ENCODE measurements at regions not wholly inside any gene's neighbourhood (a gene's known extent, or its start where the extent isn't known, plus 50 kb on each side); places are given as distances from the start of the nearest gene placed in this dataset.

GRCh38 chr4:11901089-11901488 is 472.4 kb upstream of the HS3ST1 start:
- Mint-ChIP-seq H3K4me1 (ENCODE audit: low read depth) (no peaks in the 10 kb centered on the region), H3K4me3 (no peak overlapping the region)
- no peak for DNase-seq

GRCh38 chr4:11900359-11900758 is 471.7 kb upstream of the HS3ST1 start:
- H3K4me3 Mint-ChIP-seq = no peak overlapping the region
- no peak for DNase-seq

More at GRCh38 chr4:11901089-11901488, 472.4 kb upstream of the HS3ST1 start:
- Mint-ChIP-seq H3K27ac (no peak overlapping the region), H3K27me3 (ENCODE audit: insufficient read depth) (no peaks in the 10 kb centered on the region; the same call in 1 of the 2 replicates), H3K36me3 (ENCODE audit: low read depth) (no peaks in the 10 kb centered on the region; the same call in 1 of the 2 replicates), H3K9me3 (peaks cover 61% of the 10 kb centered on the region)
- TF ChIP-seq CTCF (IDR thresholded peaks at IDR 0.05) = no peak

GRCh38 chr4:11898796-11899195 is 470.1 kb upstream of the HS3ST1 start:
- H3K27ac Mint-ChIP-seq = no peak overlapping the region
- H3K27me3 Mint-ChIP-seq (ENCODE audit: insufficient read depth) = no peaks in the 10 kb centered on the region; the same call in 1 of the 2 replicates
- H3K4me1 Mint-ChIP-seq (ENCODE audit: low read depth) = no peaks in the 10 kb centered on the region
- no peak for TF ChIP-seq CTCF (IDR thresholded peaks at IDR 0.05)
- no peaks in the 10 kb centered on the region; the same call in 1 of the 2 replicates for H3K36me3 Mint-ChIP-seq (ENCODE audit: low read depth)
- H3K4me3 Mint-ChIP-seq = no peak overlapping the region
- peaks cover 50% of the 10 kb centered on the region for H3K9me3 Mint-ChIP-seq
- DNase-seq = no peak

More at GRCh38 chr4:11900359-11900758, 471.7 kb upstream of the HS3ST1 start:
- H3K9me3 Mint-ChIP-seq = peaks cover 60% of the 10 kb centered on the region
- H3K27me3 Mint-ChIP-seq (ENCODE audit: insufficient read depth) = no peaks in the 10 kb centered on the region; the same call in 1 of the 2 replicates
- no peaks in the 10 kb centered on the region for H3K4me1 Mint-ChIP-seq (ENCODE audit: low read depth)
- no peak overlapping the region for H3K27ac Mint-ChIP-seq
- H3K36me3 Mint-ChIP-seq (ENCODE audit: low read depth) = no peaks in the 10 kb centered on the region; the same call in 1 of the 2 replicates
- TF ChIP-seq CTCF (IDR thresholded peaks at IDR 0.05) = no peak

- no peak overlapping the region for H3K27ac Mint-ChIP-seq
- no peak overlapping the region for H3K4me3 Mint-ChIP-seq
- H3K27me3 Mint-ChIP-seq (ENCODE audit: insufficient read depth) = no peaks in the 10 kb centered on the region; the same call in 1 of the 2 replicates
- no peak for TF ChIP-seq CTCF (IDR thresholded peaks at IDR 0.05)
- H3K4me1 Mint-ChIP-seq (ENCODE audit: low read depth) = no peaks in the 10 kb centered on the region
- no peak for DNase-seq
- peaks cover 36% of the 10 kb centered on the region for H3K9me3 Mint-ChIP-seq
- no peaks in the 10 kb centered on the region; the same call in 1 of the 2 replicates for H3K36me3 Mint-ChIP-seq (ENCODE audit: low read depth)
These were observed 467.1 kb upstream of the HS3ST1 start for GRCh38 chr4:11895766-11896165.

- H3K4me3 Mint-ChIP-seq = no peak overlapping the region
- no peaks in the 10 kb centered on the region; the same call in 1 of the 2 replicates for H3K36me3 Mint-ChIP-seq (ENCODE audit: low read depth)
- TF ChIP-seq CTCF (IDR thresholded peaks at IDR 0.05) = no peak
- no peaks in the 10 kb centered on the region for H3K4me1 Mint-ChIP-seq (ENCODE audit: low read depth)
- no peaks in the 10 kb centered on the region; the same call in 1 of the 2 replicates for H3K27me3 Mint-ChIP-seq (ENCODE audit: insufficient read depth)
- DNase-seq = no peak
- H3K27ac Mint-ChIP-seq = no peak overlapping the region
- H3K9me3 Mint-ChIP-seq = peaks cover 37% of the 10 kb centered on the region
These were observed 466.3 kb upstream of the HS3ST1 start for GRCh38 chr4:11894977-11895376.
